Loucy (cell line): ENCODE measurements at regions not wholly inside any gene's neighbourhood (a gene's known extent, or its start where the extent isn't known, plus 50 kb on each side); places are given as distances from the start of the nearest gene placed in this dataset.

Experiments
- CTCF ChIP-seq: fragments of 200-600 bp; sonication (generic); conservative IDR thresholded peaks from 2 replicates; pipeline ENCODE4 v1.5.1; 2014; ENCODE audit warnings: mild to moderate bottlenecking, antibody characterized with exemption, low read length
- EZH2phosphoT487 ChIP-seq: fragments of 200-600 bp; IDR thresholded peaks from 2 replicates; pipeline ENCODE4 v1.6.1; 2018; ENCODE audit warnings: antibody characterized with exemption, mild to moderate bottlenecking, moderate library complexity, borderline replicate concordance

GRCh38 chr12:97659117-97659880, 196.7 kb downstream of the RMST start:
- TF ChIP-seq CTCF (no peak), EZH2phosphoT487 (no peak)
